C1 segment of cervical spinal cord (tissue), 14 donors: ENCODE measurements at regions not wholly inside any gene's neighbourhood (a gene's known extent, or its start where the extent isn't known, plus 50 kb on each side); places are given as distances from the start of the nearest gene placed in this dataset.
"Not testable (repeated sequence)": the region's sequence is repeated elsewhere in the genome, so short reads cannot be mapped to it uniquely, and the experiment has no call there.

Experiments used
- DNase-seq, 14 donors: peaks; one replicate each; lab custom pipeline; 2025; lab: John Stamatoyannopoulos, UW

DNA sequence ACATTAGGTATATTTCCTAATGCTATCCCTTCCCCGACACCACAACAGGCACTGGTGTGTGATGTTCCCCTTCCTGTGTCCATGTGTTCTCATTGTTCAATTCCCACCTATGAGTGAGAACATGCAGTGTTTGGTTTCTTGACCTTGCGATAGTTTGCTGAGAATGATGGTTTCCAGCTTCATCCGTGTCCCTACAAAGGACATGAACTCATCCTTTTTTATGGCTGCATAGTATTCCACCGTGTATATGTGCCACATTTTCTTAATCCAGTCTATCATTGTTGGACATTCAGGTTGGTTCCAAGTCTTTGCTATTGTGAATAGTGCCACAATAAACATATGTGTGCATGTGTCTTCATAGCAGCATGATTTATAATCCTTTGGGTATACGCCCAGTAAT lies 228.5 kb upstream of the RARB start:
- not testable (repeated sequence) for DNase-seq

DNA sequence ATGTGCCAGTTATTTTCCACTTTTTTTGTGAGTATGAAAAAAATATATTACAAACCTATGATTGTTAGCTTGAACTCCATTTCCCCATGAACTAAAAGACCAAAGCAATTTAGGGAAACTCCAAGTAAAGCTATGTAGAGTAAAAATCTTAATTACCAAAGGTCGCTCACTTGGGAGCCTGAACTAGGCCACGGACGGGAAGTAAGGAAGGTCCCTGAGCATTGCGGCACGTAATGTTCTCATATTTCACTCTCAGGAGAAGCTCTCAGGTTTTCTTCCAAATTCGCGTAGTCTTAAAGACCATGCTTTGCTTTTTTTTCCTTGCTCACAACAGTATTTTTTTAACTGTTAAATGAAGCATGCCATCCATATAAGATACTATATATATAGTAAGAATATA lies 215.3 kb upstream of the RARB start:
- DNase-seq, result no peak

DNA sequence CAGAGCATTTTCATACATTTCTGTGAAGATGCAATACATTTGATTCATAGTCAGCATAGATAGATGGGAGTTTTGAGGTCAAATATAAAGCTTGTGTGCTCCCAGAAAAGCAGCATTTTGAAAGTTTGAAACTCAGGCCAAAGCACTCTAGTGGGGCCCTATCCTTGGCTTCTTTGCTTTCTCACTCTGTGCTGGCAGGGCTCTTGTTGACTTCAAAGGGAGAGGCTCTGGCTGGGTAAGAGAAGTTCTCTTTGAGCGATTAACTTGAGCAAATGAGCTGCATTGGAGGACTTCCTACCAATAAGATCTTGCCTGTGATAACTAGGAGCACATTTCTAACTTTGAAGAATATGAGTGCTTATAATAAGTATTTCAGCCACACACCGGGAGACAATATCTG lies 214.0 kb upstream of the RARB start:
- no peak for DNase-seq

DNA sequence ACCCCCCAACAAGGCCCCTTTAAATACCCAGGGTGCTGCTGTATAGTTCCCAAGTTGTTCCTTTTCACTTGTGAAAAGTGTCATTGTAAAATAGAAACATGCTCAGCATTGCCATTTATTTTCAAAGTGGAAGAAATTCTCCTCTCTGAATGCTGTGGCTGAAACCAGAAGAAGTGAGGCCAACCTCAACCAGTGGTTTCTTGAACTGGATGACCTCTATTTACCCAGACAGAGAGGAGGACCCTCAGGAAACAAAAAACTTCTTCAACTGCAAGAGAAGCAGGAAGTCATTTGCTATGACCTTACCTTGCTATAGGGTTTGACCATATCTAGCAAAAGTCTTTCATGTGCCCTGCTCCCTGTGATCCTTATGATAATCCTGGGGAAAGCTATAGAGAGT lies 209.7 kb upstream of the RARB start:
- no peak for DNase-seq

DNA sequence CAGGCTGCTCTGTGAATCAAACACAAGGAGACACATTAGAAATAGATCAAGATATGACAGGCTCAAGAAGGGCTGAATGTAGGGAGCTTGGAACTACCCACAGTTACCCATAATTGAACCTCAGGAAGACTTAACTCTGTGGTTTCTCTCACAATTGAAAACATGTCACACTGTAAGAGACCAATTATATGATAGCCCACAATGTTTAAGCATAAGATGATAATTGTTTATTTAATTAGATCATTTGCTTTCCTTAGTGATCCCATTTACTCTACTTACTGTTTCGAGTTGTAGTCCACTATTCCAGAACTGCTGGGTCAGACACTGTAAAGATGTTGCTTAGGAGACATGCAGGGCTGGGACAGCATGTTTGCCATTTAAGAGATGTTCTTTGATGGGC lies 201.3 kb upstream of the RARB start:
- DNase-seq, result no peak

DNA sequence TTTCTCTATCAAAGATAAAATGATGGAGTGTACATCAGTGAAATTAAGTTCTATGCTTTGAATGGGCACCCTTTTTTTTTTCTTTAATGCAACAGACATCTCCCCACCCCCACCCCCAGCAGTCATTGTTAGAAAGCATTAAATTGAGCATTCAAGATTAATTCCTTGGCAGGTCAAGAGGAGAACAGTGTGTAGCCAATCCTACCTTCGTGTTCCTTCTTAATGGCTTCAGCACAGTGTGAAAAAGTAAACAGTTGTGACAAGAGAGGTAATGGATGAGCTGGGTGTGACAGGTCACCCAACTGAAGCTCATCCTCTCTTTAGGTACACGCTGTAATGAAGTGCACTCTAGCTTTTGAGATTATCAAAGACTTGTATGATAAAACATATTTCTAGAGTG lies 198.5 kb upstream of the RARB start:
- no peak for DNase-seq

DNA sequence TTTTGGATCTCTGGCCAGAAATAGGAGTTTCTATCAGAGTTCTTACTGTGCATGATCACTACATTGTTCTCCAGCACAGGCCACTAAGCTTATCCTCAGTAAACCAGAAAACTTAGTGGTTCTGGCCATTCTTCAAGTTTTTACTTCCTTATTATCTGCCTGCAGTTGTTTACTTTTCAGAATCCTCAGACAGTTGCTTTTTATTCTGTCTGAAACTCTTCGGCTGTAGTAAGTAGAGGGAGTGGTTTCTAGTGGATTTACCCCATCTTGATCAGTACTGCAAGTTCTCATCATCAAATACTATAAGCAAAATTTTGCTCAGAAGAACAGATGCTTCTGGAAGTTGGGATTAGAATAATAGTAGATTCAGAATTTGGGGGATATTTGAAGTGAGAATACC lies 193.0 kb upstream of the RARB start:
- no peak for DNase-seq

DNA sequence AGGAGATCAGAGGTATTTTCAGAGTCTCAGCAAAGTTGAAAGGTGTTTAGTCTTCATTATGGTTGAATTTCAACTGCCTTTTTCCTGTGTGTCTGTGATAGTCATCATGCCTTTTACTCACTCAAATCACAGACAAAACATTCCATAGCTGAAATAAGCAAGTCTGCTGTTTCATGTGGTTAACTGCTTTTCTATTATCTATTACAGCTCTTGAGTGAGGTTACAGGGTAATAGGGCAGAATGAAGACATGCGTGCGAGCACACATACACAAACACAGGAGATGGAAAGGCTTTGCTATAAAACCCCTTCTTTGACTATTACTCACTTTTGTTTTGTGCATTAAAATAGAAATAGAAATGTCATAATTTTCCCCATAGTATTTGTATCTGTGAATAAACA lies 192.6 kb upstream of the RARB start:
- DNase-seq, result no peak

DNA sequence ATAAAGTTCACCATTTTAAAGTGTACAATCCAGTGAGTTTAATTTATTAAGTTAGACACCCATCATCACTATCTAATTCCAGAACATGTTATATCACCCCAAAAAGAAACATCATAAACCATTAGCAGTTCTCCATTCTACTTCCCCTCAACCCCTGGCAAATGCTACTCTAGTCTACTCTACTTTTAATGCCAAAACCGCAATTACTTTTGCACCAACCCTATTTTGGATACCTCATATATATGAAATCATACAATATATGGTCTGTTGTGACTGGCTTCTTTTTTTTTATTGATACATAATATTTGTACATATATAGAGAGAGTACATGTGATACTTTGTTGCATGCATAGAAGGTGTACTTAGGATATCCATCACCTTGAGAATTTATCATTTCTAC lies 190.5 kb upstream of the RARB start:
- no peak for DNase-seq

DNA sequence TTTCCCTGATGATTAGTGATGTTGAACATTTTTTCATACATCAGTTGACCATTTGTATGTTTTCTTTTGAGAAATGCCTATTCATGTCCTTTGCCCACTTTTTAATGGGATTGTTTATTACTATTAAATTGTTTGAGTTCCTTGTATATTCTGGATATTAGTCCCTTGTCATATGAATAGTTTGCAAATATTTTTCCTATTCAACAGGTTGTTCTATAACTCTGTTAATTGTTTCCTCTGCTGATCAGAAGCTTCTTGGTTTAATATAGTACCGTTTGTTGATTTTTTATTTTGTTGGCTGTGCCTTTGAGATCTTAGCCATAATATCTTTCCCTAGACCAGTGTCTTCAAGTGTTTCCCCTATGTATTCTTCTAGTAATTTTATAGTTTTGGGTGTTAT lies 189.0 kb upstream of the RARB start:
- DNase-seq, result no peak

DNA sequence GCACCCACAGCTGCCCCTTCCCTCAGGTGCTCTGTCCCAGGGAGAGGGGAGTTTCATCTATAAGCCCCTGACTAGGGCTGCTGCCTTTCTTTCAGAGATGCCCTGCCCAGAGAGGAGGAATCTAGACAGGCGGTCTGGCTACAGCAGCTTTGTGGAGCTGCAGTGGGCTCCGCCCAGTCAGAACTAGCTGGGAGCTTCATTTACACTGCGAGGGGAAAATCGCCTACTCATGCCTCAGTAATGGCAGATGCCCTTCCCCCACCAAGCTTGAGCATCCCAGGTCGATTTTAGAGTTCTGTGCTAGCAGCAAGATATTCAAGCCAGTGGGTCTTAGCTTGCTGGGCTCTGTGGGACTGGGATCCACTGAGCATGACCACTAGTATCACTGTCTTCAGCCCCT lies 181.2 kb upstream of the RARB start:
- no peak for DNase-seq

DNA sequence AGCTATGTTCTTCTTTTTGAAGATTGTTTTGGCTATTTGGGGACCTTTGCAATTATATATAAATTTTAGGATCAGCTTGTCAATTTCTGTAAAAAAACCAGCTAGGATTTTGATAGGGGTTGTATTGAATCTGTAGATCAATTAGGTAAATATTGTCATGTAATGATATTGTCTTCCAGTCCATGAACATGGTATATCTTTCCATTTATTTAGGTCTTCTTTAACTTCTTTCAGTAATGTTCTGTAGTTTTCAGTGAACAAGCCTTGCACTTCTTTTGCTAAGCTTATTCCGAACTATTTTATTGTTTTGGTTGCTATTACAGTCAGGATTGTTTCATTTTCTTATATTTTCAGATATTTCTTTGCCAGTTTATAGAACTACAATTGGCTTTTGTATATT lies 175.8 kb upstream of the RARB start:
- DNase-seq, result no peak

DNA sequence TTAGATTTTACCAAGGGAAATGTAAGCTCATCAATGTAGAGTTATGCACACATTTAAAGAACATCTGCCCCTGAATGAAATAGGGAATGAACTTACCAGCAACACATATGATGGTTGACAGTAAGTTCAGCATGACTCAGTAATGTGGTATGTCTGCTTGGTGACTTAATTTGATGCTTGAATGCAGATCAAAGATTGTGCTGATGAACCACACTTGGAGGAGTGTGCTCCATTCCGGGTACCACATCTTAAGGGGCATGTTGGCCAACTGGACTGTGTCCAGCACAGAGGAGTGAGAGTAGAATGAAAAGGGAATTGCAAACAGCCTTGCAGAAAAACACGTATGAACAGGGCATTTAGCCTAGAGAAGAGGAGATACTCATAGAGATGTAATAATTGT lies 171.0 kb upstream of the RARB start:
- no peak for DNase-seq

DNA sequence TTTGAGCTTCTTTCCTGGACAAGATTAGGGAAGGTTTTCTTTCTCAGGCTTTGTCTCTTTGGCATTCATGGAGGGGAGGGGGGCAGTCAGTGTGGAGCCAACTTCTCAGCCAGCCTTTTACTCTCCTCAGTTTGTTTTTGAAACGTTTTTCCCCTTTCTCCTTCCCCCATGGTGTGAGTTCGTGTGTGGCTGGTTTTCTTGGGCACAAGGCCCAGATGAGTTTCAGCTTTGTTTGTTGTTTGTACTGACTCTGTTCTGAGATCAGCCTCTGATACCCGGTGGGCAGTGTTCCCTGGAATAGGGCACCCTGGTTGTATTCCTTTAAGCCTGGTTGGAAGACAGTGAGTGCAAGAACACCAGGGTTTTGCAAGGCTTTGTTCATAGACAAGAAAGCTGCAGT lies 168.2 kb upstream of the RARB start:
- DNase-seq, result no peak

DNA sequence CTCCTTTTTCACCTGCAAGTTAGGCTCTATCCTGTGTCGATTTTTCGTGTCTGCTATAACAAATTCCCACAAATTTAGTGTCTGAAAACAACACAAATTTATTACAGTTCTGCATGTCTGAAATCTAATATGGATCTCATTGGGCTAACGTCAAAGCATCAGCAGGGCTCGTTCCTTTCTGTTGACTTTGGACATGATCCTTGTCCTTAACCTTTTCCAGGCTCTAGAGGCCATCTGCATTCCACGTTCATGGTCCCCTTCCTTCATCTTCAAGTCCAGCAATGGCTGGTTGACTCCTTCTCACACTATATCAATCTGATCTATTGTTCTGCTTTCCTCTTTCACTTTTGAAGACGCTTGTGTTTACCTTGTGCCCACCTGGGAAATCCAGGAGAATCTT lies 165.7 kb upstream of the RARB start:
- DNase-seq, result no peak

DNA sequence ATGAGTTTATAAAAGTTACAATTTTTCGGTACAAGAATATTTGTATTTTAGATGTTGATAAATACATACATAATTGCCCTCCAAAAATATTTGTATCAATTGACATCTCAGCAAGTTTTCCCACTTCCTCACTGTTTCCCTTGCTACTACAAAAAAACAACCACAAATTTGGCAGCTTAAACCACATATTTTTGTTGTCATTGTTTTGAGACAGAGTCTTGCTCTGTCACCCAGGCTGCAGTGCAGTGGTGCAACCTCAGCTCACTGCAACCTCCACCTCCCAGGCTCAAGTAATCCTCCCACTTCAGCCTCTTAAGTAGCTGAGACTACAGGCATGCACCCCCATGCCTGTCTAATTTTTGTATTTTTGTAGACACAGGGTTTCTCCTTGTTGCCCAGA lies 162.8 kb upstream of the RARB start:
- DNase-seq, result no peak

DNA sequence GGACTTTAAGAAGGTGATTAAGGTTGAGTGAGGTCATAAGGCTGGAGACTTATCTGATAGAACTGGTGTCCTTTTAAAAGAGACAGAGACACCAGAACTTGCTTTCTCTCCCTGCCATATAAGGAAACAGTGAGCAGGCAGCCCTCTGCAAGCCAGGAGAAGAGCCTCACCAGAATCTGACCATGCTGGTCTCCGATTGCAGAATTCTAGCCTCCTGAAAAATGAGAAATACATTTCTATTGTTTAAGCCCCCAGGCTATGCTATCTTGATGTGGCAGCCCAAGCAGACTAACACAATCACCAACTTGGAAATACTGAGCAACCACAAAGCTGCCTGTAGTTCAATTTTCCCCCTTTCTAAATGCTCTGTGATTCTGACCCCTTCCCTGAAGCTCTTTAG lies 161.4 kb upstream of the RARB start:
- DNase-seq, result no peak

DNA sequence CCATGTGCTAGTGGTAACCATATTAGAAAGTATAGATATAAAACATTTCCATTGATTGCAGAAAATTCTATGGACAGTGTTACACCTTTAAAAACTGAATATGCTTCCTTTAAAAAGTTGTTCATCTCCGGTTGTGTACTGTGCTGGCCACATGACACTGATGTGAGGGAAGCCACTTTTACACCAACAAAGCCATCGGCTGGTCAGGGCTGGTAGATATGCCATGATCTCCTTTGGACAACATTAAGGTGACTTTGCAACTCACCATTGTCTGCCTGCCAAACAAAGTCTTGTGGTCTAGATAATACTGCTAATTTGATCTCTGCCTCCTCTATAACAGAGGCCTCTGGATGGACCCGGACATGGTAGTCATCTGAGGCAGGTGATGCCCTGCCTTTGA lies 156.0 kb upstream of the RARB start:
- DNase-seq, result no peak

DNA sequence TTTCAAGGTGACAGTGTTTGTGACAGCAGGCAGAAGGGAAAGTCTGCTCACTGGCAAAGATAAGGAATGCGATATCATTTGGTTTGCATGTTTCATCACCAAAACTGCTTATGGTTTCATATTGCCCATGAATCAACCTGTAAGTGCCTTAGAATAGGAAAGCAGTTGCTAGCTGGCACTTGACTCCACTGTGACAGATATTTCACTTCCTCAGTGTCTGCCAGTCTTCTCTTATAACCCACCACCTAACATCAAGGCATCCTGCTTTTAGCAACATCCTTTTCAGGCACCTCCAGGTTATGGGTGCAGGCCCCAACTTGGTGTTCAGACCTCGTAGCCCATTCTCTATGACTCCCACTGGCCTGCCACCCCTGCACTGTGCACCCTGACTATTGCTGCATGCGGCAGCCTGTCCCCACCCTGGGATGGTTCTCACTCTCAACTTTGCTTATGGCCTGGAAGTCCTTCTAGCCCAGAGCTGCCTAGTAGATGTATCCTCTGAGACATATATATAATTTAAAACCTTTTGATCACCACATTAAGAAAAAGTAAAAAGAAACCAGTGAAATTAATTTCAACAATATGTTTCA lies 154.4 kb upstream of the RARB start:
- DNase-seq, result no peak

DNA sequence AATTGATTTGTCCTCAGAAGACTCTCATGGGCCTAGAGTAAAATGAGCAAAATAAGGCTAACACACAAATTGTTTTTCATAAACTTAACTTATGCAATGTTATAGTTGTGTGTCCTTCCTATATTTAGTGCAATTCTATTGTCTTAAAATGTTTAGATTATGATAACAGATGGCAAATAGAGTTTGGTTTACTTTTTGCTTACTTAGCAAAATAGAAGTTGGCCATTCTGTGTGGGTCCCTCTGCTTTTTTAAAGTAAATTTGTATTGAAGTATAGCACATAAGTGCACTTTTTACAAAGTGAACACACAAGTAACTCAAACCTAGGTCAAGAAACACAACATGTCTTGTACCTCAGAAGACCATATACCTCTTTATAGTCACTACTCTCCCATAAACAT lies 150.6 kb upstream of the RARB start:
- no peak for DNase-seq

DNA sequence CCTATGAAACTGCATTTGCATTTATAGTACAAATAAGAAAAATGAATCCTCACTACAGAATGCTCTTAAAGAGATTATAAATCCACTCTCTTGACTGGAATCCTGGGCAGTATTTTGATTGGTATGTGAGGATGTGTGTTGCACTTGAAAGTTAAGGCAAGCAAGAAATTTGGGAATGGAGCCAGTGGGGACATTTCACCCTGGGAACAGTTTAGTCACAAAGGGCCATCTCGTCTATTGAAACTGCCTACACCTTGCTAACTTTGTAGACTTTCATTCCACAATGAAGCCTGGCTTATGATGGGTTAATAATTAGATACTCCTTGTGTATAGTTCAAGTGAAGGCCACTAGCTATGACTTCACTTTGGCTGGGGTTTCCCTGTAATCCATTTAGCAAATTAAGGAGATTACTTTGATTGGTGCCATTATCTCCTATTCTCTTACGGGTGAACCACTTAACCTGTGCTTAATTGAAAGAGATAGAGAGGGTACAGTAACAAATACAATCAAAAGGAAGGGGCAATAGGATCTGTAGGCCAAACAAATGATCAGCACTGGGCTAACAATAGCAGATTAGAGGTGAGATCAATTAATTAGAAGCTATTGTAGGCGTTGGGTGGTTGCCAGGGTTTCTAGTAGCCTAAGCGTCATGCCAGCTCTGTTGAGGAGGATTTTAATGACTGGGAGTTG lies 146.9 kb upstream of the RARB start:
- DNase-seq, result no peak

DNA sequence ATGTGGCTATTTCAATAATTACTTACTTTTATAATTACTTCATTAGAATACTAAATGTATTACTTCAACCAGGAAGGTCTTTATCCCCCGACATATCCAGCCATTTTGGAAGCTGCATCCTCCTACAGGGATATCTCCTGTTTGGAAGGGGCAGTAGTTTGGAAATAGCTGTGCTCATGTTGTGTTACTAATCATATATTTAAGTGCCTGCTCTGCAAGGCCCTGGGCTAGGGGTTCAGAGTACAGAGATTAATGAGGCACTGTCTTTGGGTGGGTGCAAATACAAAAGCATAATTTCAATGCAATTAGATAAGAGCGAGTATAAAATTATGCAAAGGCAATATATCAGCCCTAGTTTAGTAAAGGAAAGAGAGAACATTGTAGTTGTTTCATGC lies 146.3 kb upstream of the RARB start:
- DNase-seq, result no peak

DNA sequence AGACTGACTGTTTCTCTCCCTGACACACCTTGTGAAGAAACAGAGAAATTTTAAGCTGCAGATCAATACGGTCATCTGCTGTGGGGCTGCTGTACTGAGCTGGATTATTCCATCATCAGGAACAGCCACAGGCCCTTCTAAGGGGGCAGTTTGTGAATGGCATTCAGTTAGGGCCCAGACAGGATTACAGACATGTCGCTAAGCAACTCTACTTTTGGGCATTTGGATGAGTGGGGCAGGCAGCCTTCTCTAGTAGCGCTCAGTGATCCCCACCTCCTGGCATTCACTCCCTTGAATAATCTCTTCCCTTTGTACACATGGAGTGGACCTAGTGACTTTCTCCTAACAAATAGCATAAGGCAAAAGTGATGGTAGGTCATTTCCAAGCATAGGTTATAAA lies 144.4 kb upstream of the RARB start:
- no peak for DNase-seq

DNA sequence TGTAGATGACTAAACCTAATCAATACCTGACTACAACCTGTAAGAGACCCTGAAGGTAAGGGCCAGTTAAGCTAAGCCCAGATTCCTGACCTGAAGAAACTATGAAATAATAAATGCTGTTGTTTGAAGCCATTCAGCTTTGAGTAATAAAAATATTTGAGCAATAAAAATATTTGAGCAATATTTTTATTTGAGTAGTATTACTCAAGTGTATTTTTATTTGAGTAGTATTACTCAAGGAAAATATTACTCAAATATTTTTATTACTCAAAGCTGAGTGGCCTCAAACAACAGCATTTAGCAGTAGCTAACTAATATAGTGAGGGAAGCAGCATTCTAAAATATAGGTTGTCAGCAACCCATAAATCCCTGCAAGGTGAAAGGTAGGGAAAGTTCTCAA lies 143.8 kb upstream of the RARB start:
- DNase-seq, result no peak
